ENCODE measurements at regions not wholly inside any gene's neighbourhood (a gene's known extent, or its start where the extent isn't known, plus 50 kb on each side); places are given as distances from the start of the nearest gene placed in this dataset.
"Not testable (repeated sequence)": the region's sequence is repeated elsewhere in the genome, so short reads cannot be mapped to it uniquely, and the experiment has no call there.

GRCh38 chr1:191813593-191813992 lies 344.7 kb upstream of the RGS18 start:
- BruUV-seq (replicated peaks); FAIRE-seq; H3K27me3 ChIP-seq (replicated peaks in 1 of 2; ENCODE audit: control insufficient read depth in 2 of 2, insufficient read depth in 2 of 2, low read length in 1 of 2); H4K20me1 ChIP-seq (ENCODE audit: control insufficient read depth, insufficient read depth); H3K27ac ChIP-seq (ENCODE audit: control insufficient read depth, insufficient read depth); H3K9me3 ChIP-seq (replicated peaks; ENCODE audit: control insufficient read depth, insufficient read depth, low read length); H3K4me1 ChIP-seq (ENCODE audit: control insufficient read depth, insufficient read depth, low read length); POLR2A ChIA-PET; ATAC-seq; DNase-seq (ENCODE audit: low read depth, low spot score); RAD21 ChIA-PET (ENCODE audit: unreplicated experiment); H3K9ac ChIP-seq (ENCODE audit: control insufficient read depth, insufficient read depth, low read length); SMC1A ChIA-PET (ENCODE audit: uncharacterized antibody, unreplicated experiment); H2AFZ ChIP-seq (ENCODE audit: control insufficient read depth, low read depth, low read length); H3K79me2 ChIP-seq (ENCODE audit: control insufficient read depth, insufficient read depth, low read length); H3K36me3 ChIP-seq (ENCODE audit: control insufficient read depth in 2 of 2, insufficient read depth in 2 of 2, low read length in 1 of 2); H3K4me3 ChIP-seq; H3K4me2 ChIP-seq (ENCODE audit: control insufficient read depth, insufficient read depth); intact Hi-C loops (cut with micrococcal nuclease; ENCODE audit: unreplicated experiment); in situ Hi-C loops (cut with MboI): not testable (repeated sequence)
- CTCF ChIA-PET: interaction anchor here (2.1 kb wide), 1 partner anchor 16 kb away, joined by 6 read pairs; no protein-coding TSS in a partner anchor
- 29% methylated on average over 5 of the region's 5 CpGs for WGBS (ENCODE audit: insufficient coverage, insufficient replicate concordance, low lambda C conversion rate, missing lambda C conversion rate)

- Histone ChIP-seq H3K79me2 (ENCODE audit: control insufficient read depth, insufficient read depth, low read length) (no peaks in the 10 kb centered on the region), H3K4me2 (ENCODE audit: control insufficient read depth, insufficient read depth) (no peak overlapping the region), H3K4me1 (ENCODE audit: control insufficient read depth, insufficient read depth, low read length) (no peaks in the 10 kb centered on the region), H3K4me3 (no peak overlapping the region), H4K20me1 (ENCODE audit: control insufficient read depth, insufficient read depth) (no peaks in the 10 kb centered on the region), H2AFZ (ENCODE audit: control insufficient read depth, low read depth, low read length) (no peak overlapping the region), H3K27me3 (replicated peaks in 1 of 2; ENCODE audit: control insufficient read depth in 2 of 2, insufficient read depth in 2 of 2, low read length in 1 of 2) (no peaks in the 10 kb centered on the region), H3K9ac (ENCODE audit: control insufficient read depth, insufficient read depth, low read length) (no peak overlapping the region), H3K9me3 (replicated peaks; ENCODE audit: control insufficient read depth, insufficient read depth, low read length) (no peaks in the 10 kb centered on the region), H3K27ac (ENCODE audit: control insufficient read depth, insufficient read depth) (no peak overlapping the region), H3K36me3 (ENCODE audit: control insufficient read depth in 2 of 2, insufficient read depth in 2 of 2, low read length in 1 of 2) (no peaks in the 10 kb centered on the region)
- TF ChIP-seq RELB (IDR thresholded peaks at IDR 0.05; ENCODE audit: low read depth) (no peak), ZNF592 (IDR thresholded peaks at IDR 0.05) (no peak), MXI1 (IDR thresholded peaks at IDR 0.05; ENCODE audit: low read depth, low read length) (no peak), YY1 (IDR thresholded peaks at IDR 0.05; ENCODE audit: low read depth, low read length) (no peak), WRNIP1 (IDR thresholded peaks at IDR 0.05; ENCODE audit: borderline replicate concordance, low read depth, low read length) (no peak), HCFC1 (IDR thresholded peaks at IDR 0.05; ENCODE audit: low read length) (no peak)
- DNase-seq (ENCODE audit: low read depth, low spot score): no peak
- ATAC-seq: no peak
- no peak for FAIRE-seq
- POLR2A ChIA-PET: no interaction called here
- in situ Hi-C loops (cut with MboI): no loop called here
- intact Hi-C loops (cut with micrococcal nuclease; ENCODE audit: unreplicated experiment): no loop called here
- RAD21 ChIA-PET (ENCODE audit: unreplicated experiment): no interaction called here
- CTCF ChIA-PET: no interaction called here
- SMC1A ChIA-PET (ENCODE audit: uncharacterized antibody, unreplicated experiment): no interaction called here
- no TSS peak for BruUV-seq (replicated peaks)
- WGBS (ENCODE audit: insufficient coverage, insufficient replicate concordance, low lambda C conversion rate, missing lambda C conversion rate): 0% methylated on average over 1 of the region's 1 CpG
Observed at GRCh38 chr1:191818198-191818597, 340.1 kb upstream of the RGS18 start.

All from GM12878 (cell line).